Neural progenitor cell (in vitro differentiated cells): ENCODE measurements at regions not wholly inside any gene's neighbourhood (a gene's known extent, or its start where the extent isn't known, plus 50 kb on each side); places are given as distances from the start of the nearest gene placed in this dataset.
"Not testable (repeated sequence)": the region's sequence is repeated elsewhere in the genome, so short reads cannot be mapped to it uniquely, and the experiment has no call there.

Experiments used
- DNase-seq: peaks from one replicate; pipeline ENCODE4 v3.0.0-alpha.2; 2016; ENCODE audit warnings: low spot score
- H2AFZ ChIP-seq: fragments of 200-600 bp; sonication (generic); replicated peaks from 2 replicates; pipeline ENCODE4 v1.6.1; 2016; ENCODE audit warnings: antibody characterized with exemption
- H3F3A ChIP-seq: fragments of 200-600 bp; sonication (generic); 2 replicates; pipeline ENCODE4 v1.6.1; 2016; ENCODE audit warnings: antibody characterized with exemption, low read depth
- H3K27ac ChIP-seq: fragments of 200-600 bp; sonication (generic); 2 replicates; pipeline ENCODE4 v1.5.1; 2016; ENCODE audit warnings: mild to moderate bottlenecking
- H3K27me3 ChIP-seq: fragments of 200-600 bp; sonication (generic); 2 replicates; pipeline ENCODE4 v1.6.1; 2016; ENCODE audit warnings: mild to moderate bottlenecking, moderate library complexity
- H3K36me3 ChIP-seq: fragments of 200-600 bp; sonication (generic); 2 replicates; pipeline ENCODE4 v1.5.1; 2016
- H3K4me1 ChIP-seq: fragments of 200-600 bp; sonication (generic); 2 replicates; pipeline ENCODE4 v1.6.1; 2016; ENCODE audit warnings: mixed run types
- H3K4me2 ChIP-seq: fragments of 200-600 bp; sonication (generic); 2 replicates; pipeline ENCODE4 v1.6.1; 2016
- H3K4me3 ChIP-seq: fragments of 200-600 bp; sonication (generic); 2 replicates; pipeline ENCODE4 v1.5.1; 2016
- H3K79me2 ChIP-seq: fragments of 200-600 bp; sonication (generic); 2 replicates; pipeline ENCODE4 v1.6.1; 2016; ENCODE audit warnings: low read depth
- H3K9ac ChIP-seq: fragments of 200-600 bp; sonication (generic); 2 replicates; pipeline ENCODE4 v1.6.1; 2016
- H3K9me3 ChIP-seq: fragments of 200-600 bp; sonication (generic); 2 replicates; pipeline ENCODE4 v1.5.1; 2016; ENCODE audit warnings: low read depth
- H4K20me1 ChIP-seq: fragments of 200-600 bp; sonication (generic); 2 replicates; pipeline ENCODE4 v1.6.1; 2016; ENCODE audit warnings: low read depth
- H3K27ac Mint-ChIP-seq: 3 replicates; pipeline ENCODE4 v1.8.0; 2021; ENCODE audit warnings: mixed read lengths
- H3K27me3 Mint-ChIP-seq: 2 replicates; pipeline ENCODE4 v1.8.0; 2022; ENCODE audit warnings: low read depth, mild to moderate bottlenecking, inconsistent platforms, moderate library complexity, mixed read lengths; ENCODE audit not compliant: insufficient read depth
- H3K36me3 Mint-ChIP-seq: 3 replicates; pipeline ENCODE4 v1.8.0; 2021; ENCODE audit warnings: mixed read lengths
- H3K4me1 Mint-ChIP-seq: 3 replicates; pipeline ENCODE4 v1.8.0; 2021; ENCODE audit warnings: mixed read lengths
- H3K4me3 Mint-ChIP-seq: 3 replicates; pipeline ENCODE4 v1.8.0; 2021; ENCODE audit warnings: mild to moderate bottlenecking, moderate library complexity, mixed read lengths
- H3K9me3 Mint-ChIP-seq: 3 replicates; pipeline ENCODE4 v1.8.0; 2020; ENCODE audit warnings: mixed read lengths
- CTCF ChIP-seq: fragments of 200-600 bp; sonication (generic); IDR thresholded peaks from 2 replicates; pipeline ENCODE4 v1.5.1; 2017; ENCODE audit warnings: antibody characterized with exemption, mild to moderate bottlenecking
- EZH2 ChIP-seq: fragments of 200-600 bp; sonication (generic); IDR thresholded peaks from 2 replicates; pipeline ENCODE4 v1.6.1; 2017; ENCODE audit warnings: antibody characterized with exemption, mild to moderate bottlenecking, moderate library complexity
- EZH2phosphoT487 ChIP-seq: fragments of 200-600 bp; sonication (generic); IDR thresholded peaks from 2 replicates; pipeline ENCODE4 v1.6.1; 2017; ENCODE audit warnings: antibody characterized with exemption

- no peaks in the 10 kb centered on the region for H3K27me3 ChIP-seq
- H3K4me1 Mint-ChIP-seq: no peaks in the 10 kb centered on the region
- H3K36me3 Mint-ChIP-seq: no peaks in the 10 kb centered on the region
- H3K36me3 ChIP-seq: no peaks in the 10 kb centered on the region
- H3K9me3 Mint-ChIP-seq: no peaks in the 10 kb centered on the region
- no peak for TF ChIP-seq EZH2phosphoT487
- no peak for TF ChIP-seq EZH2
- no peak for TF ChIP-seq CTCF
- no peaks in the 10 kb centered on the region for H3K4me1 ChIP-seq
- H3F3A ChIP-seq: no peaks in the 10 kb centered on the region
- H3K4me3 ChIP-seq: no peak overlapping the region
- no peak overlapping the region for H2AFZ ChIP-seq
- no peaks in the 10 kb centered on the region for H3K79me2 ChIP-seq
- H3K27ac ChIP-seq: no peak overlapping the region
- no peak overlapping the region for H3K4me2 ChIP-seq
- H3K9me3 ChIP-seq: no peaks in the 10 kb centered on the region
- no peak overlapping the region for H3K9ac ChIP-seq
- no peak overlapping the region for H3K4me3 Mint-ChIP-seq
- peaks cover 4% of the 10 kb centered on the region for H3K27me3 Mint-ChIP-seq
- no peaks in the 10 kb centered on the region for H4K20me1 ChIP-seq
- no peak for DNase-seq
- H3K27ac Mint-ChIP-seq: no peak overlapping the region
These were observed 89.7 kb upstream of the FAM20C start for GRCh38 chr7:102721-103120.

GRCh38 chr7:103981-104380 lies 88.4 kb upstream of the FAM20C start:
- H3K36me3 Mint-ChIP-seq, H2AFZ ChIP-seq, H3K9me3 ChIP-seq, H3K27ac ChIP-seq, H3K4me1 Mint-ChIP-seq, H3K4me1 ChIP-seq, H3K27ac Mint-ChIP-seq, H3K4me3 Mint-ChIP-seq, H3K4me3 ChIP-seq, H3K4me2 ChIP-seq, H3F3A ChIP-seq, H3K9ac ChIP-seq, H3K79me2 ChIP-seq, H3K9me3 Mint-ChIP-seq, H3K27me3 Mint-ChIP-seq, DNase-seq, H3K27me3 ChIP-seq, H4K20me1 ChIP-seq, H3K36me3 ChIP-seq: not testable (repeated sequence)

DNA sequence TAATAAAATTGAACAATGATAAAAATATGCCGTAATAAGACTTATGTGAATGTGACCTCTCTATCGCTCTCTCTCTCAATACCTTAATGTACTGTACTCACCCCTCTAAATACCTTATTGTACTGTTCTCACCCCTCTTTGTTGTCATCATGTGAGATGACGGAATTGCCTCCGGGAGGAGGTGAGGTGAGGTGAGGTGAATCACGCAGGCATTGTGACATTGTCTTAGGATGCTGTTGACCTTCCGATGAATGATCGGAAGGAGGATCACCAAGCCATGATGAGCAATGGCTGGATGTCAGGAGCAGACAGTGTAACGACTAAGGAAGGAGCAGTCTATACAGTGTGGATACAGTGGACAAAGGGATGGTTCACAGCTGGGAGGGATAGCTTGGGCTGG lies 87.4 kb upstream of the FAM20C start:
- Mint-ChIP-seq H3K27ac (no peak overlapping the region), H3K36me3 (no peaks in the 10 kb centered on the region), H3K4me3 (no peak overlapping the region), H3K4me1 (no peaks in the 10 kb centered on the region), H3K9me3 (no peaks in the 10 kb centered on the region), H3K27me3 (peaks cover 4% of the 10 kb centered on the region)
- H3K4me2 ChIP-seq: no peak overlapping the region
- H3K4me1 ChIP-seq: no peaks in the 10 kb centered on the region
- no peak overlapping the region for H2AFZ ChIP-seq
- no peaks in the 10 kb centered on the region for H3K36me3 ChIP-seq
- no peaks in the 10 kb centered on the region for H3F3A ChIP-seq
- no peaks in the 10 kb centered on the region for H3K27me3 ChIP-seq
- DNase-seq: no peak
- H3K9ac ChIP-seq: no peak overlapping the region
- H4K20me1 ChIP-seq: no peaks in the 10 kb centered on the region
- H3K9me3 ChIP-seq: no peaks in the 10 kb centered on the region
- no peak for TF ChIP-seq CTCF
- no peak for TF ChIP-seq EZH2phosphoT487
- no peak for TF ChIP-seq EZH2
- no peaks in the 10 kb centered on the region for H3K79me2 ChIP-seq
- H3K4me3 ChIP-seq: no peak overlapping the region
- H3K27ac ChIP-seq: no peak overlapping the region

GRCh38 chr7:106356-106755 lies 86.0 kb upstream of the FAM20C start:
- no peak overlapping the region for H3K27ac Mint-ChIP-seq
- Histone ChIP-seq H3K9me3 (no peaks in the 10 kb centered on the region), H3K27me3 (no peaks in the 10 kb centered on the region), H3K4me2 (no peak overlapping the region), H3K36me3 (no peaks in the 10 kb centered on the region), H3F3A (no peaks in the 10 kb centered on the region), H3K79me2 (no peaks in the 10 kb centered on the region), H3K4me3 (no peak overlapping the region), H2AFZ (no peak overlapping the region), H3K4me1 (no peaks in the 10 kb centered on the region), H3K9ac (no peak overlapping the region), H3K27ac (no peak overlapping the region), H4K20me1 (no peaks in the 10 kb centered on the region)
- DNase-seq: no peak
- H3K4me3 Mint-ChIP-seq: no peak overlapping the region
- H3K36me3 Mint-ChIP-seq: no peaks in the 10 kb centered on the region
- H3K4me1 Mint-ChIP-seq: no peaks in the 10 kb centered on the region
- H3K9me3 Mint-ChIP-seq: peaks cover 3% of the 10 kb centered on the region
- TF ChIP-seq CTCF: no peak
- no peak for TF ChIP-seq EZH2
- TF ChIP-seq EZH2phosphoT487: no peak
- peaks cover 4% of the 10 kb centered on the region for H3K27me3 Mint-ChIP-seq
